Neural crest cell (in vitro differentiated cells): ENCODE measurements at regions not wholly inside any gene's neighbourhood (a gene's known extent, or its start where the extent isn't known, plus 50 kb on each side); places are given as distances from the start of the nearest gene placed in this dataset.

Source experiments
- DNase-seq: peaks from one replicate; pipeline ENCODE4 v3.0.0; 2021; ENCODE audit warnings: low read depth, mixed read lengths, low spot score
- H3K27ac Mint-ChIP-seq: one replicate; pipeline ENCODE4 v1.8.0; 2021; ENCODE audit warnings: mild to moderate bottlenecking, mixed read lengths; ENCODE audit not compliant: unreplicated experiment
- H3K27me3 Mint-ChIP-seq: 2 replicates; pipeline ENCODE4 v1.8.0; 2021; ENCODE audit warnings: low read depth, mild to moderate bottlenecking, mixed read lengths
- H3K36me3 Mint-ChIP-seq: 2 replicates; pipeline ENCODE4 v1.8.0; 2021; ENCODE audit warnings: low read depth, mild to moderate bottlenecking, mixed read lengths
- H3K4me1 Mint-ChIP-seq: 2 replicates; pipeline ENCODE4 v1.8.0; 2021; ENCODE audit warnings: mixed read lengths
- H3K4me3 Mint-ChIP-seq: one replicate; pipeline ENCODE4 v1.8.0; 2021; ENCODE audit warnings: mild to moderate bottlenecking, mixed read lengths
- H3K9me3 Mint-ChIP-seq: 2 replicates; pipeline ENCODE4 v1.8.0; 2021; ENCODE audit warnings: mixed read lengths
- TF ChIP-seq, protein P1 (sequence below): fragments of 200-600 bp; sonication (generic); conservative IDR thresholded peaks from 2 replicates; pipeline ENCODE4 v1.5.0; 2021; ENCODE audit warnings: antibody characterized with exemption, mild to moderate bottlenecking

DNA sequence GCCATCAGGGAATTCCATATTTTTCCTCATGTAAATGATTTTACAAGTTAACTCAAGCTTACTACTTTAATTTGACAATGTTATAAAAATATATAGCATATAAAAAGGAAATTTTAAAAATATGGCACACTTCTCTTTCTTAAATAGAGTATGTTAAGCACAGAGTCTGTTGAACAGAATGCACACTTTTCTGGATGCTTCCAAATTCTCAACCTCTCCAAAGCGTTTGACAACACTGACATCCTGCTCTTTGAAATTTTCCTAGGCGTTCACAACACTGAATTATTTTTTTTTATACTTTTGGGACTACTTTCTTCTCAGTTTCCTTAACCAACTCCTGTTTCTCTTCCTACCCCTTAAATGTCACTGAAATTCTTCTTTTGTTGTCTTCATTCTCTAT, 117.8 kb upstream of the PLXNA2 start:
- DNase-seq: no peak
- H3K9me3 Mint-ChIP-seq: peaks cover 2% of the 10 kb centered on the region
- no peak overlapping the region for H3K27ac Mint-ChIP-seq
- TF ChIP-seq, protein P1, sequence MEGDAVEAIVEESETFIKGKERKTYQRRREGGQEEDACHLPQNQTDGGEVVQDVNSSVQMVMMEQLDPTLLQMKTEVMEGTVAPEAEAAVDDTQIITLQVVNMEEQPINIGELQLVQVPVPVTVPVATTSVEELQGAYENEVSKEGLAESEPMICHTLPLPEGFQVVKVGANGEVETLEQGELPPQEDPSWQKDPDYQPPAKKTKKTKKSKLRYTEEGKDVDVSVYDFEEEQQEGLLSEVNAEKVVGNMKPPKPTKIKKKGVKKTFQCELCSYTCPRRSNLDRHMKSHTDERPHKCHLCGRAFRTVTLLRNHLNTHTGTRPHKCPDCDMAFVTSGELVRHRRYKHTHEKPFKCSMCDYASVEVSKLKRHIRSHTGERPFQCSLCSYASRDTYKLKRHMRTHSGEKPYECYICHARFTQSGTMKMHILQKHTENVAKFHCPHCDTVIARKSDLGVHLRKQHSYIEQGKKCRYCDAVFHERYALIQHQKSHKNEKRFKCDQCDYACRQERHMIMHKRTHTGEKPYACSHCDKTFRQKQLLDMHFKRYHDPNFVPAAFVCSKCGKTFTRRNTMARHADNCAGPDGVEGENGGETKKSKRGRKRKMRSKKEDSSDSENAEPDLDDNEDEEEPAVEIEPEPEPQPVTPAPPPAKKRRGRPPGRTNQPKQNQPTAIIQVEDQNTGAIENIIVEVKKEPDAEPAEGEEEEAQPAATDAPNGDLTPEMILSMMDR: no peak
- no peaks in the 10 kb centered on the region for H3K4me1 Mint-ChIP-seq
- peaks cover 5% of the 10 kb centered on the region for H3K27me3 Mint-ChIP-seq
- H3K36me3 Mint-ChIP-seq: no peaks in the 10 kb centered on the region
- H3K4me3 Mint-ChIP-seq: no peak overlapping the region

DNA sequence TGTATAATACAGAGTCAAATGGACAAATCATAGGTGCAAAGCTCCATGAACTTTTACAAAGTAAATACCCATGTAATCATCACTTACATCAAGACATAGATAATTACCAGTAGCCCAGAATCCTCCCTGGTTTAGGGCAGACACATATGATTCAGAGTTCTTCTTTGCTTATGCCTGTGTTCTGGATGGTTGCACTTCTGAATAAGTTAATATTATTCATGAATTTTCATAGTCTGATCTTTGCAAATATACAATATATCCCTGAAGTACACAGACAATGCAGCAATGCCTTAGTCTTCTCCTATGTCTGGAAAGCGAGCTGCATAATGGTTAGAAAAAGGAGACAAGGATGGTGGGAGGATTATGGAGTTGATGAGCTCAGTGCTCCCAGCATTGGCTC, 122.4 kb upstream of the PLXNA2 start:
- Mint-ChIP-seq H3K36me3 (no peaks in the 10 kb centered on the region), H3K4me3 (no peak overlapping the region), H3K9me3 (no peaks in the 10 kb centered on the region), H3K4me1 (no peaks in the 10 kb centered on the region), H3K27ac (no peak overlapping the region), H3K27me3 (peaks cover 5% of the 10 kb centered on the region)
- DNase-seq: no peak
- TF ChIP-seq, protein P1: no peak

DNA sequence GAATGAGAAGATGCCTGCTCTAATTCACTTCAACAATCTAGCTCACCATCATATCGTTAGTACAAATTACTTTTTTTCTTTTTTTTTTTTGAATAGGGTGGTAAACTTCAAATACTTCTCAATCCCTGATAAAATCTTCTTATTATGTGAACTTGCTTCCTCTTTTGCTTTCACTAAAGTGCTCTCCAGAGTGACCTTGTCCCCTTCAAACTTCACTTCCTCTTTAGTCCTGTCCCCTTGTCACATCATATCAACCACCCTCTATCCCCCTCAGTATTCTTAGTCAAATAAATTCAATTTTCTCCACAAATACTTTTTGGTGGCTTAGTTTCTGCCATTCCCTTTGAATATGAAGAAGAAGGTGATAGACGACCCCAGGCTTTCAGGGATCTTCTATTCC, 124.9 kb upstream of the PLXNA2 start:
- no peak overlapping the region for H3K4me3 Mint-ChIP-seq
- H3K9me3 Mint-ChIP-seq: no peaks in the 10 kb centered on the region
- DNase-seq: no peak
- TF ChIP-seq, protein P1: no peak
- no peaks in the 10 kb centered on the region for H3K27me3 Mint-ChIP-seq
- H3K27ac Mint-ChIP-seq: no peak overlapping the region
- H3K4me1 Mint-ChIP-seq: no peaks in the 10 kb centered on the region
- H3K36me3 Mint-ChIP-seq: no peaks in the 10 kb centered on the region

- no peak for DNase-seq
- Mint-ChIP-seq H3K27ac (no peak overlapping the region), H3K4me3 (no peak overlapping the region), H3K4me1 (no peaks in the 10 kb centered on the region), H3K9me3 (no peaks in the 10 kb centered on the region), H3K27me3 (no peaks in the 10 kb centered on the region), H3K36me3 (no peaks in the 10 kb centered on the region)
- TF ChIP-seq, protein P1: no peak
These were observed 125.5 kb upstream of the PLXNA2 start for GRCh38 chr1:208369658-208370057.

DNA sequence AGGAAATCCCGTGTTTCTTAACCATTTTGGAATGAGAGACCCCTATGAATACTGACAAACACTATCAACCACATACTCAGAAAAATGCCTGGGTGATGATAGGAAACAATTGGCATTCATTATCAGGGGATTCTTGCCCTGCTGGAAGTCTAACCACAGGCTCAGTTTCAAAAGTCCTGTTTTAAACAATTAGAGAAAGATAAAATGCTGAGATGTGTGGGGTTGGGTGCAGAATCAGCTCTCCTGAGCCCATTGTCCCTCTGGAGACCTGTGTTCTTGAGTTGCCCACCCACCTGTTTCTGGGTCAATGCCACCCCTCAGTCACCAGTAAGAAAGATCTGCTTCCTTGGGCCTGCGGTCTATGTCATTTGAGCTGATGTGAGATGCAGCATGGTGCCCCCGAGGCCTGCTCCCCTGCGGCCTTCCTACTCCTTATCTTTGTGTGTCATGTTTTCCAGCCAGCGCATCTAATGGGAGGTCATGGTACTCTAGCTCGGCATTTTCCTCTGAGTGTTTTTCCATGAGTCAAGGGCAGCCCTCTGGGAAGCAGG, 130.3 kb upstream of the PLXNA2 start:
- no peaks in the 10 kb centered on the region for H3K9me3 Mint-ChIP-seq
- no peak for DNase-seq
- H3K36me3 Mint-ChIP-seq: no peaks in the 10 kb centered on the region
- no peak overlapping the region for H3K4me3 Mint-ChIP-seq
- H3K27me3 Mint-ChIP-seq: no peaks in the 10 kb centered on the region
- TF ChIP-seq, protein P1: no peak
- no peak overlapping the region for H3K27ac Mint-ChIP-seq
- H3K4me1 Mint-ChIP-seq: no peaks in the 10 kb centered on the region

DNA sequence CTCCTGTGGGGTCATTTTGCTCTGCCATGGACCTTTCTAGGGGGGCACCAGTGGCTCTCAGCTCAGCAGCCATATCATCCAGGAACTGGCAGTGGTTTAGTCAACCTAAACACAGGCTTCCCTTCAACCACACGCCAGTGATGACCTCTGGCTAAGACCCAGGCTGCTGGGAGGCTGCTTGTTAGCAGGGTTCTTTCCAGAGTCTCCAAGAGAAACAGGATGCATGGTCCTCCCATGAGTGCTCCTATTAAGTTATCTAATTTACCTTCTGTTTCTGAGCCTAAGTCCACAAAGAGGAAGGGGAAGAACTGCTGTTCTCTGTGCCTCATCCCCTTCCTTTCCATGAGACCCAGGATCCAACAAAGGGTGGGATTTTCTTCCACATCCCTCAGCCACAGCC, 137.3 kb upstream of the PLXNA2 start:
- TF ChIP-seq, protein P1: no peak

More for the DNA sequence above, 137.3 kb upstream of the PLXNA2 start:
- no peak overlapping the region for H3K27ac Mint-ChIP-seq
- no peaks in the 10 kb centered on the region for H3K4me1 Mint-ChIP-seq
- no peaks in the 10 kb centered on the region for H3K36me3 Mint-ChIP-seq
- H3K4me3 Mint-ChIP-seq: no peak overlapping the region
- no peak for DNase-seq
- H3K27me3 Mint-ChIP-seq: no peaks in the 10 kb centered on the region
- no peaks in the 10 kb centered on the region for H3K9me3 Mint-ChIP-seq
